GM19397 (cell line): ENCODE measurements at regions not wholly inside any gene's neighbourhood (a gene's known extent, or its start where the extent isn't known, plus 50 kb on each side); places are given as distances from the start of the nearest gene placed in this dataset.
A peak's percentile ranks its signal among the peaks of the same experiment; 100 is the strongest.
"Not testable (repeated sequence)": the region's sequence is repeated elsewhere in the genome, so short reads cannot be mapped to it uniquely, and the experiment has no call there.

Experiments
- ATAC-seq: cut with Tn5 transposase; IDR thresholded peaks from one replicate; pipeline ENCODE4 v1.9.1; 2021; ENCODE audit warnings: mild to moderate bottlenecking, moderate library complexity; ENCODE audit not compliant: unreplicated experiment

- no peak for ATAC-seq
Measured at GRCh38 chr3:176651622-176652021, 545.7 kb downstream of the TBL1XR1 start.

GRCh38 chr3:176650478-176650877 lies 546.8 kb downstream of the TBL1XR1 start:
- ATAC-seq = no peak

- ATAC-seq = no peak
Measured at GRCh38 chr3:176647987-176648386, 549.3 kb downstream of the TBL1XR1 start.

GRCh38 chr3:176633511-176633910 lies 563.8 kb downstream of the TBL1XR1 start:
- ATAC-seq = no peak

- no peak for ATAC-seq
Measured at GRCh38 chr3:176632925-176633324, 564.4 kb downstream of the TBL1XR1 start.

- no peak for ATAC-seq
Measured at GRCh38 chr3:176631165-176631564, 566.1 kb downstream of the TBL1XR1 start.

GRCh38 chr3:176628101-176628639 lies 569.1 kb downstream of the TBL1XR1 start:
- no peak for ATAC-seq

- no peak for ATAC-seq
Measured at GRCh38 chr3:176623468-176624150, 573.7 kb downstream of the TBL1XR1 start.

- ATAC-seq = no peak
Measured at GRCh38 chr3:176619833-176620232, 577.4 kb downstream of the TBL1XR1 start.

- no peak for ATAC-seq
Measured at GRCh38 chr3:176615826-176616225, 581.5 kb downstream of the TBL1XR1 start.

GRCh38 chr3:176611703-176612102 lies 585.6 kb downstream of the TBL1XR1 start:
- no peak for ATAC-seq

- no peak for ATAC-seq
Measured at GRCh38 chr3:176609361-176609760, 587.9 kb downstream of the TBL1XR1 start.

GRCh38 chr3:176605553-176605952 lies 591.7 kb downstream of the TBL1XR1 start:
- ATAC-seq = not testable (repeated sequence)

- ATAC-seq = no peak
Measured at GRCh38 chr3:176595307-176595706, 602.0 kb downstream of the TBL1XR1 start.

GRCh38 chr3:176590722-176591121 lies 606.6 kb downstream of the TBL1XR1 start:
- no peak for ATAC-seq

GRCh38 chr3:176587089-176587488 lies 610.2 kb downstream of the TBL1XR1 start:
- peak; percentile 83 for ATAC-seq

- no peak for ATAC-seq
Measured at GRCh38 chr3:176584413-176585176, 612.7 kb downstream of the TBL1XR1 start.

GRCh38 chr3:176583956-176584355 lies 613.3 kb downstream of the TBL1XR1 start:
- no peak for ATAC-seq

GRCh38 chr3:176581589-176581988 lies 615.7 kb downstream of the TBL1XR1 start:
- ATAC-seq = no peak

- peak; percentile 58 for ATAC-seq
Measured at GRCh38 chr3:176579711-176580185, 617.5 kb downstream of the TBL1XR1 start.

- ATAC-seq = no peak
Measured at GRCh38 chr3:176578316-176578715, 619.0 kb downstream of the TBL1XR1 start.

GRCh38 chr3:176577447-176577846 lies 619.8 kb downstream of the TBL1XR1 start:
- ATAC-seq = no peak
